Transverse colon (tissue), 4 donors: ENCODE measurements at regions not wholly inside any gene's neighbourhood (a gene's known extent, or its start where the extent isn't known, plus 50 kb on each side); places are given as distances from the start of the nearest gene placed in this dataset.

ENCODE experiments used
- CTCF ChIP-seq, 5 experiments: fragments of 200-600 bp in 3 of 5; fragments of 450-650 bp in 2 of 5; sonication (generic) in 3 of 5; IDR thresholded peaks; 1 replicate in 2 of 5; 2 replicates in 3 of 5; pipeline ENCODE4 v1.5.1; 2016 to 2017; ENCODE audit warnings: antibody characterized with exemption in 5 of 5, inconsistent platforms in 3 of 5, mild to moderate bottlenecking in 2 of 5, moderate library complexity in 1 of 5
- POLR2A ChIP-seq: fragments of 450-650 bp; IDR thresholded peaks from one replicate; pipeline ENCODE4 v1.6.1; 2016; ENCODE audit warnings: antibody characterized with exemption, mild to moderate bottlenecking, moderate library complexity
- POLR2AphosphoS5 ChIP-seq, 3 donors: sonication (generic); formaldehyde crosslinking; IDR thresholded peaks; one replicate each; pipeline ENCODE4 v1.6.1; 2016; ENCODE audit warnings: antibody characterized with exemption in 3 of 3

- TF ChIP-seq POLR2A = no peak
- no peak for TF ChIP-seq CTCF (IDR thresholded peaks at IDR 0.05)
- no peak for TF ChIP-seq POLR2AphosphoS5 (IDR thresholded peaks at IDR 0.05)
Measured at GRCh38 chr12:132395192-132395907, 66.0 kb upstream of the GALNT9 start.
